HG02981 (cell line): ENCODE measurements at regions not wholly inside any gene's neighbourhood (a gene's known extent, or its start where the extent isn't known, plus 50 kb on each side); places are given as distances from the start of the nearest gene placed in this dataset.
A peak's percentile ranks its signal among the peaks of the same experiment; 100 is the strongest.
"Not testable (repeated sequence)": the region's sequence is repeated elsewhere in the genome, so short reads cannot be mapped to it uniquely, and the experiment has no call there.

ENCODE experiments used
- ATAC-seq: cut with Tn5 transposase; IDR thresholded peaks from one replicate; pipeline ENCODE4 v1.9.1; 2021; ENCODE audit warnings: mild to moderate bottlenecking, moderate library complexity; ENCODE audit not compliant: unreplicated experiment

DNA sequence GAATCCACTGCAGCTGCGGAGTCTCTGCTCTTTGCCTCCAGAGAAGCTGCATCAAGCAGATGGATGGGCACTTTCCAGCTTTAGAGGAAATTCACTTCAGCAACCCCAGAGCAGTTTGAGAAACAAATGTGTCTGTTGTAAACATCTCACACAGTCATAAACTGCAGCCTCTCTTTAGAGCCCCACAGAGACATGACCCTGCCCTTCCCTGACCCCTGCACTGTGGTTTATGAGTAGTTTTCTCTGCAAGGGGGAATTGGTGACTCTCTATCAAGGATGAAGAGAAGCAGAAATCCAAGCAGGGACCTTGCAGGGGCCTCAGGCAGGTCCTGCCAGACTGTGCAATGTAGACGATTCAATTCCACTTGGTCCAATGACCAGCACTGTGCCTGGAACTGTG is 160.2 kb downstream of the SH2D4B start:
- ATAC-seq = no peak

DNA sequence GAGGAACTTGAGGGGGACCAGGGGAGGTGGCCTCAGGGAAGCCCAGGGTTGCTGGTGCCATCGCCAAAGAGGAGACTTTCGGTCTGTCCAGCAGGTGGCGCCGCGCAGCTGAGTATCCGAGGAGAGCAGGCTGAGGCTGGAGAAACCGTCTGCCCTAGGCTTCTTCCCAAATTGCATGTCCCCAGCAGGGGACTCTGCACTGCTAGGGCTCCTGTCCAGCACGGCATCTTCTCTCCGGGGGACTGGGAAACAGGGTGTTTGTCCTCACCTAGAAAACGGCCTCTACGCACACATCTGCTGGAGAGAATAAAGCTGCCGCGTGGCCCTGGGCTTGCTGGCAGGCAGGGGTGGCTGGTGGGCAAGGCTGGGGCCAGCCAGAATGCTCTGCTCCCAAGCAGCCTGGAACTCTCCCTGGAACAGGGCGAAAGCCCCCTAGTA is 161.9 kb downstream of the SH2D4B start:
- peak; percentile 86 for ATAC-seq

DNA sequence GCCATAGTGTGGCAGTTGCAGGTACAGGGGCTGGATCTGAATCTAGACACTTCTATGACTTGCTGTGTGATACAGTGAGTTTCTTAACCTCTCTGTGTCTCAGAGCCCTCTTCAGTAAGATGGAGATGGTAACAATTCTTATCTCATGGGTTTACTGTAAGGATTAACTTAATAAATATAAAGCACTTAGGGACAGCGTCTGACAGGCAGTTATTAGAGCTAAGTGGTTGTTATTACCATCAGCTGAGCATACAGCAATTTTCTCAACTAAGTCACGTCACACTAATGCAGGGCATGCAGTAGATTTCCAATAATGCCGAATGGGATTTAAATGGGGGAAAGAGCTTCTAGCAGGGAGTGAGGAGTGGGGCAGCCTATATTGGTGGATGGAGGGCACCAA is 162.6 kb downstream of the SH2D4B start:
- ATAC-seq = no peak

DNA sequence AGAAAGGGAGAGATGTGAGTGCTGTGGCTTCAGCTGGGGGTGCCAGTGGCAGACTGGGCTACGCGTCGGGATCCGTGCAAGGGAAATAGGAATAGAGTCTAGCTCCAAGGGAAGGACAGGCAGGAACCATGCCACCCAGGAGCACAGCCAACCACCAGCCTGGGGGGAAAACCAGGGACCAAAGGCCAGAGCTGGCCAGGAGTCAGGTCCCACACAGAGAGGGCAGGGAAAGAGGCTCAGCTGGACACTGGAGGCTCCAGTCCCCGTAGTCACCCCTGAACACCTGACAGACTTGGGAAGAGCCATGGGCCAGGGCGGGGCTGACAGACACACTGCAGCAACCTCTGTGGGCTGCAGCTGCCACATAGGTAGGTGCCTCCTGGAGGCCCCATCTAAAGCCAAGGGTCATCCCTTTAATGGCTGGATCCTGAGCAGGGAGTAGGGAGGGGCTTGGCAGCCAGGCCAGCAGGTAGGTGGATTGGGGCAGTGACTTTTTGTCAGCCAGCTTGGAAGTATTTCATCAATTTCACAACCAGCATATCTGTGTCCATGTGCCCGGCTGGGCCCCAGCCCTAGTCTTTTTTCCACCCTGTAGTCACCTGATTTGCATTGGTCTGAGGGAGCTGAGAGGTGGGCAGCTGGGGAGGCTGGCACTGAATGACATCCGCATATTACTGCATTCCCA is 163.2 kb downstream of the SH2D4B start:
- ATAC-seq = no peak

DNA sequence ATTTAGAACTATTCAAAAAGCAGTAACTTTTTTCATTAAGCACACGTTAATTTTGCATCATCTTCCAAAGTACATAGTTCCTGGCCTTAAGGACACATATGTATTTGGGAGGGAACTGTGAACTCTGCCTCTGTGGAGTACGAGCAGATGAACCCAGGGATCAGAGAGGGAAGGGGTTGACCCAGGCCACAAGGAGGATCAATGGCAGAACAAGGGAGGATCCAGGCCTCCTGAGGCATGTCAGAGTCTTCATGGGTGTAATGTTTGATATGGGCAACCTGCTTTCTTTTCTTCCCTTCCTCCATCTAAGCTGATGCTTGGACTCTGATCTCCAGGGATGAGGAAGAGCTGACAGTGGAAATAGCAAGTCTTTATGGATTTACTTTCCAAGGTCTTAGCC is 164.0 kb downstream of the SH2D4B start:
- no peak for ATAC-seq

DNA sequence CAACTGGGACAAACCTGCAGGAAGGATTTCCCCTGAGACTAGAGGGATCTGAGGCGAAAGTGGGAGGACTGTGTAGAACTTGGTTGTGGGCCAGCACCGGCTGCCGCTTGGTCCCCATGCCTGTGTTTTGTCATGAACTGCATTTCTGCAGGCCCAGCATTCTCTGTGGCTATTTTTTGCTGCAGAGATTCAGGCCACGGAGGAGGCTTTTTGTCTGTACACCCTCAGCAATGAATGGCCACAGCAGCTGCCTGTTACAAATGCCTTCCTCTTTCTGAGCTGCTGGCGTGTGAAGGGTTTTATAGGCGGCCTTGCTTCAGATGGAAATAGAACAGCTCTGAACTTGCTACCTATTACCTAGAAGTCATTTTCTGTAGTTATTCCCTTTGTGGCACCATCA is 164.4 kb downstream of the SH2D4B start:
- no peak for ATAC-seq

DNA sequence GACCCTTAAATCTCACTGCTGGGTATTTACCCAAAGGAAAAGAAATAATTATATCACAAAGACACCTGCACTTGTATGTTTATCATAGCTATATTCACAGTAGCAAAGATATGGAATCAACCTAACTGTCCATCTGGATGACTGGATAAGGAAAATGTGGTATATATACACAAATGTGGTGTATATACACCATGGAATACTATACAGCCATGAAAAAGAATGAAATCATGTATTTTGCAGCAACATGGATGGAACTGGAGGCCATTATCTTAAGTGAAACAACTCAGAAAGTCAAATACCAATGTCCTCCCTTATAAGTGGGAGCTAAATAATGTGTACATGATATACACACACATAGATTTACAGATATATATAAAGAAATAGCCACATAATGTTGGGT is 168.2 kb downstream of the SH2D4B start:
- ATAC-seq = no peak

DNA sequence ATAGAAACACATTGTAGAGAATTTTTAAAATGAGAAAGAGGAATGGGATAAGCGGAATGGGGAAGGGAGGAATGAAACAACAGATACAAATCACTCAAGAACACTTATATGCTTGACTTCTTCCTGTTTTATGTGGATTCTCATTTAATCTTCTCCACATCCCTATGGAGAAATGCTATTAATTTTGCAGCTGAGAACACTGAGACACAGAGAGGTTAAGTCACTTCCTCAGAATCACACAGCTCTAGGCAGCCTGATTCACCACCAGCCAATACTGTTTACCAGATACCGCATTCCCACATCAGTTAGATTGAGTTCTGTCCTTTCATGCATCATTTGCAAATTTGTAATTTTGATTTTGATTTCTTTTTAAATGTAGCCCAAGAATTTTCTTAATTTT is 170.5 kb downstream of the SH2D4B start:
- ATAC-seq = no peak

DNA sequence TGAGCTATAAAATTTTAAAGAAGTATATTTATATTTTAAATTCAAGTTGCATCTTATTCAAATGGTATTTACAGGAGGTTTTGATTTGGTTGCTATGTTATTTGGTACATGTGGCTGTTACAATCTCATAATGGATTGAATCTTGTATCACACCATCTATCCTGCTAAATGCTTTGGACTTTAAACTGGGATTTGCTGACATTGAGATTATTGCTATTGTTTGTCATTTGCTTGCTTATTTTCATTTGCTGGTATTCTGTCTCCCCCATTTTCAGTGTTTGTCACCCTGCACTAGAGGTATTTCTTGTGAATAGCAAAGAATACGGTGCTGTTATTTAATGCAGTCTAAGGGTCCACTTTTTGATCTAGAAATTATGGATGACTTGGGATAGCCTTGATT is 171.1 kb downstream of the SH2D4B start:
- ATAC-seq = no peak

DNA sequence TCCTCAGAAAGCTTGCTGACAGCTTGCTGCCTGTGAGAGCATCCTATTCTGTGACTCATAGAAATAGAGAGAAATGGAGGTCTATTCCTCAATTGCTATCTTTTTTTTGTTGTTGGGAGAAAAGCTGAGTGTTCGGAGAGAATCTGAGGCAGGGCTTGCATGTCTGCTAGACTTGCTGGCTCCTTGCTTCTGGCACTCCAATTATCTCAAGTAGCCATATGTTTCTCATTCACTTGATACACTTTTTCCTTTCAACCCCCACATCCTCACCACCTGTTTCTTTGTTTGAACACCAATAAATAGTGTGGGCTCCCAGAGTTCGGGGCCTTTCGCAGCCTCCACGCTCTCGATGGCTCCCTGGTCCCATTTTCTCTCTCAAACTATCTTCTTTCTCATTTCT is 172.2 kb downstream of the SH2D4B start:
- no peak for ATAC-seq

DNA sequence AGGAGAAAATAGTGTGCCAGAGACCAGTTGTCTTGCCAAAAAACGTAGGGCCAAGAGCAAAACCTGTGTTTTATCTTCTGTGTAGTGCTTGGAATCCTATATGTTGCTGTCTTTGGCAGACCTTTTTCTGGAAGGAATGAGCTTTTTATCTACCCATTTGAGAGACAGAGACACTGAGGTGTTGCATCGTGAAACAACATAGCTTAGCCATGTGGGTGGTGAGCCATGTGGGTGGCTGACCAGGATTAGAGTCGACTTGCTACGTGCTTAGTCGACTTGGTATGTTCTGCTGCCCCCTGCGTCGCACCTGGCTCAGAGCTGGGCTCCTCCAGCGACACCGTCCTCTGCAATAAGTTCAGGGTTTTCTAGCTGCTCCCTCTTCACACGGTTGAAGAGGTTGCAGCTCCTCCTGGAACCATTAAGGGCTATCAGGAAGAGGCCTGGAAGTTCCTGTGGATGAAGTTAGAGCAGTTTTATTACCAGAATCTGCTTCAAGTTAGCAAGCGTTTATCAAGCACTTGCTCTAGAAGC is 175.8 kb downstream of the SH2D4B start:
- no peak for ATAC-seq

DNA sequence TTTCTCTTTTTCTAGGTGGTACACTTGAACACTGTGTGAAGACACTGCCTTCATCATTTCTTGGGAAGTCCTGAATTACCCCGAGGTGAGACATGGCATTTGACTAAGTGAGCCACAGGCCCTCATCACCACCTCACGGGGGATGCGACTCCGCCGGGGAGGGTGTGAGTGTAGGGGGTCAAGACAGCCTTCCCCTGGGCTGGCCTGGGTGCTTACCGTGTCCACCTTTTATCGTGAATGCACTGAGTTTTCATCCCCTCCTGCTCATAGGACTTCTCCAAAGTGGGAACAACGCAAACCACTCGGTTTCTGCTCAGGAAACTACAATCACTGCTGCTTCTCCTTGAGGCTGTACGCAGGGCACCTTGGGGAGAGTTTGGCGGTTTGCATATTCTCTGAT is 176.9 kb downstream of the SH2D4B start:
- ATAC-seq = no peak

DNA sequence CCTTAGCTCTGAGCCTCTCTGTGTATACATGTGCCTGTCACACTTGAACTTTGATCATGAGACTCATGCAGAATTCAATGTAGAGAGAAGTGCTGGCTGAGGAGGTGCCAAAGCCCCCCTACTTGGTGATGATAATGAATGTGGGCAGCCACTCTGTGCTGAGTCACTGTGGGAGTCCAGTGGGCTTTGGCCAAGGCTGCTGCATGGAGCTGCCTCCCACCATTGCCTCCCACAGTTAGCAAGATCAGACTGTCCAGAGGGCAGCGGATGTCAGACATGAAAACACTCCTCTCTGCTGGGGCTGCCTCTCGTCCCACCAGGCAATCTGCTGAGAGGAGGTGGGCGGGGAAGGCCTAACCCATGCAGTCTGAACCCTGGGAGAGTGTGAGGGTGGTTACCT is 180.3 kb downstream of the SH2D4B start:
- ATAC-seq = no peak

DNA sequence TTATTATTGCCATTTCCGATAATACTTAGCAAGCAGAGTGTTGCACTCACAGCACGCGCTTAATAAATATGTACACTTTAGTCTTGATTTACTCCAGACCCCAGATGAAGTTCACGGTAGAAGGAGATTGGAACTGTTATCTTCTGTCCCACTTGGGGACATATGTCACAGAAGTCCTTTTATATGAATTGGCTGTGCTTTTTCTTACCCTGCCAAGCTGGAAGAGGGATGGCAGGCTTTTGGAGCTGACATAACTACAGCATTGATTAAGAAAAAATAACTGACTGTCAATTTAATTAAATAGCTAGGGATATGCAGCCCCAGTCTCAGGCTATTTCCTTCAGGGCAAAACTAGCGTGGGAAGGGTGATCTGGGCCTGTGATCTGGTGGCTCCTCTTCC is 182.2 kb downstream of the SH2D4B start:
- no peak for ATAC-seq

DNA sequence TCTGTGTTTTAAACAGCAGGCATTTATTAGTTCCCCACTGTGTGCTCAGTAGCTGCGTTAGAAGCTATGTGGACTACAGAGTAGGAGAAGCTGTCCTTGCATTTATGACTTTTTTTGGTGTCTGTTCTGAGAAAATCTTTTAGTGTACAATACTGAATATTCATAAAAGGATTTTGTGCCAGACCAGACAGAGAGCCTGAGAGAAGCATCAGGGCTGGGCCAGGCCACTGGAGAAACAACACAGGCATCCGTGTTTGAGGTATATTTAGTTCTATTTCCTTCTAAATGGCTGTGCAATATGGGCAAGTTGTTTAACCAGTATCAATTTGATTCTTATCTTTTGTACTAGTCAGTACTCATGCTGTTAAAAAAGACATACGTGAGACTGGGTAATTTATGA is 182.8 kb downstream of the SH2D4B start:
- no peak for ATAC-seq

DNA sequence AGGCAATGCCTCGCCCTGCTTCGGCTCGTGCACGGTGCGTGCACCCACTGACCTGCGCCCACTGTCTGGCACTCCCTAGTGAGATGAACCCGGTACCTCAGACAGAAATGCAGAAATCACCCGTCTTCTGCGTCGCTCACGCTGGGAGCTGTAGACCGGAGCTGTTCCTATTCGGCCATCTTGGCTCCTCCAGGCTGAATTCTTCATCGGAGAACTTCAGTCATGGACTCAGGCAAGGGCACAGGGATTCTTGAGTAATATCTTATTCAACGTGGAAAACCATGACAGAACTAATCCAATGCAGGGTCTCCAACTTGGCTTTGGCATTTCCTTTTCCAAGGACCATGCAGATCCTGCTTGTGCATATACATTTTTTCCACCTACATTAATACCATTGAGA is 190.7 kb downstream of the SH2D4B start:
- ATAC-seq = not testable (repeated sequence)

DNA sequence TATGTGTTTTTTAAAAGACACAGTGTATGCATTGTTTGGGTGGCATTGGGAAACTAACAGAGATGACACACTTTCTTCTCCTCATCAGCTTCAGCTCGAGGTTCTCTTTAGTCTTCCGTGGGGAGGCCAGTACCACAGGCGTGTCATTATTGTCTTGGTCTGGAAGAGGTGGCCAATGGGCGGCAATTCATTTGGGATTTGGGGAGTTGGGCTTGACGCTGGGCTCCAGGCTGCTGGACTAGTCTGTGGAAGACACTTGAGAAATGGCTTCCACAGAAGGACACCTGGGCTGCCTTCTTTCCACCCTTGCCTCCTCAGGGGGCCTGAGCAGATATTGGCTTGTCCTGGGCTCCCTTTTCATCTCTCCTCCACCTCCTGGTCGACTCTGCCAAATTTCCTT is 192.2 kb downstream of the SH2D4B start:
- no peak for ATAC-seq

DNA sequence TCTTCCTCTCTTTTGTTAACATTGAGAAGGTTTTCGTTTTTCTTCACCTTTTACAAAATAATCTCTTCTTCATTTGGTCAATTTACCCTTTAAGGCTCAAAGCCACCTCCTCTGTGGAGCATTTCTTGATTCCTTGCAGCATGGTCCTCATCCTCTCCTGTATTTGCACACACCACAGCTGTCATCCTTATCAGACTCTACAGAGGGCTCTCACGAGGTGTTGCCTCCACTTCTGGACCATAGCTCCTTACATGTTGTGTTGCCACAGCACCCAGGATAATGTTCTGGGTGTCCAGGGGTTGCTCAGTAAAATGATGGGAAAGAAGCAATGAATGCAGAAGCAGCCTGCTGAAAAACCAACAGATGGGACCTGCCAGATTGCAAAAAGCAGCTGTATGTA is 192.8 kb downstream of the SH2D4B start:
- ATAC-seq = no peak

DNA sequence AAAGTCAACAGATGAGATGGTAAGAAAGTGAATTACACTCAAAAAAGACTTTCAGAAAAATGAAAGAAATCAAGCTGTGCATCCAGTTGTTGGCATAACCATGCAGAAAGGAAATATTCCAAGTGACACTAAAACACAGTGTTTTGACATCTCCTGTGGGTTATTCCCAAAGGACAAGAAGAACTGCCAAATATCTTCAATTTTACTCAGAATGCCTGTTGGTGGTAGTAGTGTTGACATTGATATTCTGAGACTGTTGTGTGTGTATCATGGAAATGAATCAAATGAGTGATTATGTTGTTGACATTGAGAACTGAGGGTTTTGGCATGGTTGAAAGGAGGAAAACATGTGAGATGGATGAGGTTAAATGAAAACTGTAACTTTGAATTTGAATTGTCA is 196.9 kb downstream of the SH2D4B start:
- no peak for ATAC-seq

DNA sequence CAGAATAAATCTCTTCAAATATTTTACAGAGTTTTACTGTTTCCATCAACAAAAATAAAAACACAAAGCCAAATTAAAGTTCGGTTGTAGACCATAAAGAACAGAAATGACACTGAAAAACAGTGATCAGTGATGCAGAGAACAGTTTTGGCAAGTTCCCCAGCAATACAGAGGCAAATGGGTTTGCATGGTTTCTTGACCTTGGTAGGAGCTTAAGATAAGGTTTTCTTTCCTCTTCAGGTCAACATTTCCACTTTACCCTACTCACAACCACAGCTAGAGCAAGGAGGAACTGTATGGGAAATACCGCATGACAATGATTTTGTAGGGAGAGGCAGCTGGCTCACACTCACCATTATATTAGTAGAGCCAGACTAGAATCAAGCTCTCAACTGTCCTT is 199.5 kb downstream of the SH2D4B start:
- no peak for ATAC-seq

DNA sequence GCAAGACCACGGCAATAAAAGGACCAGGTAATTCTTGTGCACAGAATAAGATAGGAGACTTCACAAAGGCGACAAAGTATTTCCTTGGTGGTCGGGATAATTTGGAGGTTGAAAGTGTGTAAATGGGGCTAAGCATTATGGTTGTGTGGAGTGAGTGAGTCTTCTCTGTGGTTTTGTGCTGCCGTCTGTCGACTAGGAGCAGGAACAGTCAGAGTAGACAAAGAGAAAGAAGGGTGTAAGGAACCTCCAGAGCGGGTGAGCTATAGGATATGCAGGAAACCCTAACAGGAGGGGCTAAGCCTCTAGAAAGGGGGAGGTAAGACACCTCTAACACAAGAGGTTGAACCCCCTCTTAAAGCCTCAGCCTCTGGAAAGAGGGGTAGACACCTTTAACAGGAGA is 201.6 kb downstream of the SH2D4B start:
- no peak for ATAC-seq

DNA sequence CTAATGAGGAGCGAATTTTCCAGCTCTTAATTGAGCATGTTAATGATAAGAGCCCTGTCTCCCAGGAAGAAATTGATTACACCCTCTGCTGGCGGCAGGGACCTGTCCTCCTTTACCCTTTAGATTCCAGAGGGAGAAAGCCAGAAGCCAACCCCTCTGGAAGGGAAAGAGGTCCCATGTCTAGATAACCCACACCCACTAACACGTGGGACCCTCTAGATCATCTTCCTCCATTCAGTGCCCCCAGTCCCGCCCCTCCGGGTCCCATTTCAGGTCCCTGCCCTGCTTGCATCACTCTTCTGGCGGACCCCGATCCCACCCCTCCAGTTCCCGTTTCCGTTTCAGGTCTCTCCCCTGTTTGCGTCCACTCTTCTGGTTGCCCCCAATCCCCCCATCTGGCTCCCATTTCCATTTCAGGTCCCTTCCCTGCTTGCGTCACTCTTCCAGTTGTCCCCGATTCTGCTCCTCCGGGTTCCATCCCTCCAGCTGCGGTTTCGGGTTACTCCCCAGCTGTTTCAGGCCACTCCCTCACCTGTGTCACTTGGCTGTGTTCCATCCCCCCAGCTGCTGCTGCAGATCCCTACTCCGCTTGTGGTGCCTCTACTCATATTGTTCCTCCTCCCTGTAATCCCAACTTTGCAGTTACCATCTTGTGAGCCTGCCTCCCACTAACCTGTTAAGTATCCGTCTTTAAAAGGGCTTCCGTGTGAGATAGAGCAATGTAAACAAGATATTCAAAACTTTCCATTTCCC is 202.4 kb downstream of the SH2D4B start:
- ATAC-seq = no peak
